Left kidney (tissue), 1 donor: ENCODE measurements at regions not wholly inside any gene's neighbourhood (a gene's known extent, or its start where the extent isn't known, plus 50 kb on each side); places are given as distances from the start of the nearest gene placed in this dataset.
A peak's percentile ranks its signal among the peaks of the same experiment; 100 is the strongest.

Experiments
- DNase-seq: peaks from one replicate; pipeline ENCODE4 v3.0.0-alpha.2; 2013

GRCh38 chr2:74760875-74761630, 72.9 kb upstream of the HK2 start:
- DNase-seq = no peak

DNA sequence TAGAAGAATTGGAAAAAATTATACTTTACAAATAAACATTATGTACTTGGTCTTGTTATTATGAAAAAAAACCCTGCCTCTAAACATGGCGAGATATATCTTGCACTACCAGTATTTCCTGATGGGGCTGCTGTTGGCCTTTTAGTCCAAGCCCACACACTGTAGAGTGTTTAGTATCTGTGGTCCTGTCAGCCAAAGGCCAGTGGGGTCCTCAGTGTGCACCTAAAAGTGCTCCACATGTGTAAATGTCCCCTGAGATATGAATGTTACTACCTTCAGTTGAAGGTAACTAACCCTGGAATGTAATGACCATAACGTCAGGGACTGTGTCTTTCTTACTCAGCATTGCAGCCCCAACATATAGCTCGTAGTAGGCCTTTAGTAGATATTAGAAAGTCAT, 71.1 kb upstream of the HK2 start:
- no peak for DNase-seq

DNA sequence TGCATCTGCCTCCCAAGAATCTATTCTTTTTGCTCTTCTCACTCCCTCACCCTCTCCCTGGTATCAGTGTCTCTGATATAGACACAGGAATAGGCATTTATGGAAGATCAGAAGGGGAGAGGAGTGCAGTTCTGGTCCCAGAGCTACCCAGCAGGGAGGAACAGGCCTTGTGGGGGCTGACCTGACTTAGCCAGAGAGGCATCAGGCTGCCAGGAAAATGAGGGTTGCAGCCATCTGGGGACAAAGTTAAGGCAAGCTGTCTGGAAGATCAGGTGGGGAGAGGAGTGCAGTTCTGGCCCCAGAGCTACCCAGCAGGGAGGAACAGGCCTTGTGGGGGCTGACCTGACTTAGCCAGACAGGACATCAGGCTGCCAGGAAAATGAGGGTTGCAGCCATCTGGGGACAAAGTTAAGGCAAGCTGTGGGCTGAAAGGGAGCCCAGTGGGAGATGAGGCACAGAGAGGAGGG, 69.9 kb upstream of the HK2 start:
- DNase-seq = no peak

DNA sequence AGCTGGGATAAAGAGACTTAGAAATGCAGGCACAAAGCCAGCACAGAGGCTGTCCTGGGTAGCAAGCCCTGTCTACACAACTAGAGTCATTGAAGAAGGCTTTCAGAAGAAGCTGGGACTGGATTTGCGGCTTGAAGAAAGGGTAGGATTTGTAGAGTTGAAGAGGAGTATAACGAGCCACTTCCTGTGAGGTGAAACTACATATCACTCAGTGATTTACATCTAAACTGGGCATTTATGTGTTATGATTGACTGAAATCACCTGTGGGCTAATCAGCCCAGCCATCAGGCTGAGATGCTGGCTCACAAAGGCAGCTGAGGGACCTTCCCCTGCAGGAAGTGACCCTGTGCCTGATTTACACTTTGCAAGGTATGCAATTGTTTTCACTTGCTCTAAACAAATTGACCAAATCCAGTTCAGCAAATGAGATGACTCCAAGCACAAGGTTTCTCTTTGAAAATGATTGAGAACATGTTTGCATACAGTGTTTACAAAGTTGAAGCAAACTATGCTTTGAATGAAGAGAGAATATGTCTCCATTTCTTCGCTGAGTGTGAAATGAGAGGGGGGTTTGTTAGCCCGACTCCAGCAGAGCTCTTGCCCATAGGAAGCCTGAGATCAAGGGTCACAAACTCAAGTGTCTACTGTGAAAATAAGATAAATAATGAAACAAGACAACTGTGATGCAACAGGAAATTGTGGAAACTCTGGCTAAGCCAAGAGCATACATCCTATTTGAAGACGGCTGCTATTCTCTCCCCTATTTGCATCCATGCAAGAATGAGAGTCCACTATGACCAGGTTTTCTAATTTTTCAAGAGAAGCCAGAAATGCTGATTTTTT, 69.3 kb upstream of the HK2 start:
- no peak for DNase-seq

GRCh38 chr2:74766780-74767179, 67.1 kb upstream of the HK2 start:
- DNase-seq = no peak

DNA sequence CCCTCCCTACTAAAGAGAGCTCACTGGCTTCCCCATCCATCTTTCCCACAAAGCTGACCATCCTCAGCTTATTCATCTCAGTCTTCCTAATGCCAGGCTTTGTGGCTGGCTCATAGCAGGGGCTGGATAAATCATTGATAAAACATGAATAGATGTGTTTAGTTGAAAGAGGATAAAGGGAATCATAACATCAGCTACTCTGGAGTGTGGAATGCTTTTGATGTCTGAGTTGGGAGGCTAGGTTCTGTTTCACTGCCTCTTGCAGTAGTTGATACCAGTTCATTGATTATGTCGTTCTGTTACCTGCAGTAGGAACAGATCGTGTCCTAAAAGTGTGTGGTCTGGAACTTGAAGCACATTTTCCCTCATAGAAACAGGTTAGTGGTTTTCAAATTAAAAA, 66.3 kb upstream of the HK2 start:
- no peak for DNase-seq

DNA sequence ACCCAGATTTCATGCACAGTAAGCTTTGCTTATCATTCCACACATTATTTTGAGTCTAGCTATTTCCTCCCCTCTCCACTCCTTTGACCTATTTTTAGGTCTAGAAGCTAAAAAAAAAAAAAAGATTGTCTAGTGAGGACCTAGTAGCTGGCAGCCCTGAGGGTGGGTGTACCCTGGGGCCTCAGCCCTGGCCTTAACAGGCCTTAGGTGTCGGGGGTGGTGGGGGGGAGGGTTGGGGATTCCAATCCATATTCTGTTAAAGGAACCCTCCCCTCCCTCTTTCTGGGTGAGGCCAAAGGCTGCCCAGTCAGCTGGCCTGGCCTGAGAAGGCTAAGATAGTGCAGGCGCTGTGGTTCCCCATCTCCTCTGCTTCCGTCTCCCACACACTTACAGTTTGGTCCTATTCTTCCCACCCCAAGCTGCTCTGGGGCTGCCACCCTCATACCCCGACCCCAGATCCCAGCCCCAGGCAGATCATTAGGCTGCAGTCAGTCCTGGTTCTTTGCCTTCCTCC, 65.5 kb upstream of the HK2 start:
- no peak for DNase-seq

DNA sequence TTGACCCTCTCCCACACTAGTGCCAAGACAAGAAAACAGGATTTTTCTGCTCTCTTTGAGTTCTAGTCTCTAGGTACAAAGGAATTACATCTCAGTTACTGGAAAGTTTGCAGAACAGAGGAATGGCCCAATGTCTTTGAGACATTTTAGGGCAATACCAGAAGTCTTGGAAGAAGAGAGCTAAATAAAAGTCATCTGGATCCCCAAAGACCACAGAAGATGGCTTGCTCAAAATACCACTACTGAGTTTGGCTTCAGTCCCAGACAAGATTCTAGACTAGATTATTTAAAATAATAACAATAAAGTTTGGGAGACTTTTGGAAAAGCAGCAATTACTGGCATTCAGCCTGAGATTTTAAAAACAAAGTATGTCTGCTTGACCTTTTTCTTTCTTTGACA, 61.9 kb upstream of the HK2 start:
- DNase-seq = no peak

DNA sequence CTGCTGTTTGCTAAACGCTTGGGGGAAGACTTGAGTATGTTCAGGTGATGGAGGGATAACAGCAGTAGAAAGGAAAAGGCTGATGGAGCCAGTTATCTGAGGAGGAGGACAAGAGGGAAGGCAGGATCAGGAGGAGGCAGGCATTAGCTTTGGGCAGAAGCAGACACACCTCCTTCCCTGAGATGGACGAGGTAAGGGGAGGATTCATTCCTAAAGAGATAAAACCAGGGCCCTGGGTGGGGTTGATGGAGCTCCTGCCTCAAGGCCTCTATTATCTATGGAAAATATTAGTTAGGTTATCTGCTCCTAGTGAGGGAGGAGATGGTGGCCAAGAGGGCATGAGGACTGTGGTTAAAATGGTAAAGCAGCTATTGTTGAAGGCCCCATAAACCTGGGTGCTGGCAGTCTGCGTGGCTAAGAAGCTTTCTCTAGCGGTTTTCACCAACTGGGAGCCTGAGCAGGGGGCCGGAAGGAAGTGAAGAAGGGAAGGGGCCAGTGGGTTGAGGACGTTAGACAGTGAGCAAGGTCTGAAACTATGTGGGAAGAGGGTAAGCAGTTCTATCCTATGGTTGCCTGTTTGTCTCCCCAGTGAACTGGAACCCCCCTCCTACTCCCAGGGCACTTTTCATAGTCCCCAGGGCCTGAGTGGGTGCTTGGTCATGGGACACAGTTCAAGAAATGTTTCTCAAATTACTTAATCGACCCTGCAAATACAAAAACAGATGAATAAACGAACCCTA, 56.6 kb upstream of the HK2 start:
- DNase-seq = no peak

GRCh38 chr2:74778381-74779264, 55.3 kb upstream of the HK2 start:
- DNase-seq = peak; percentile 60

GRCh38 chr2:74779265-74779558, 54.7 kb upstream of the HK2 start:
- DNase-seq = no peak

GRCh38 chr2:74779587-74780135, 54.3 kb upstream of the HK2 start:
- no peak for DNase-seq
